BJ (cell line): ENCODE measurements at regions not wholly inside any gene's neighbourhood (a gene's known extent, or its start where the extent isn't known, plus 50 kb on each side); places are given as distances from the start of the nearest gene placed in this dataset.

Experiments
- CTCF ChIA-PET: fragments of 350-600 bp; formaldehyde crosslinking; extraction: SDS; loops from one replicate; lab custom pipeline; 2021; ENCODE audit warnings: antibody characterized with exemption, inconsistent platforms; lab: Yijun Ruan, JAX
- POLR2A ChIA-PET: fragments of 300-600 bp; sonication (Branson Sonifier 250); formaldehyde crosslinking; extraction: SDS; loops from one replicate; lab custom pipeline; 2021; ENCODE audit warnings: antibody characterized with exemption; lab: Charles Lee
- DNase-seq: peaks from one replicate; pipeline ENCODE4 v3.0.0-alpha.2; 2011; ENCODE audit warnings: low read depth
- H3K27me3 ChIP-seq: 2 replicates; pipeline ENCODE4 v1.6.0; 2011; ENCODE audit warnings: low read length; ENCODE audit not compliant: control insufficient read depth, insufficient read depth
- H3K36me3 ChIP-seq: 2 replicates; pipeline ENCODE4 v1.5.1; 2011; ENCODE audit warnings: low read length; ENCODE audit not compliant: control insufficient read depth, insufficient read depth
- H3K4me3 ChIP-seq: 2 replicates; pipeline ENCODE4 v1.5.1; 2011; ENCODE audit warnings: low read depth, mild to moderate bottlenecking, control low read depth, low read length
- TF ChIP-seq, protein P1 (sequence below): IDR thresholded peaks from 2 replicates; pipeline ENCODE4 v1.5.1; 2011; ENCODE audit warnings: low read depth, mild to moderate bottlenecking, control low read depth, inconsistent platforms, low read length, moderate library complexity; ENCODE audit not compliant: insufficient read depth

DNA sequence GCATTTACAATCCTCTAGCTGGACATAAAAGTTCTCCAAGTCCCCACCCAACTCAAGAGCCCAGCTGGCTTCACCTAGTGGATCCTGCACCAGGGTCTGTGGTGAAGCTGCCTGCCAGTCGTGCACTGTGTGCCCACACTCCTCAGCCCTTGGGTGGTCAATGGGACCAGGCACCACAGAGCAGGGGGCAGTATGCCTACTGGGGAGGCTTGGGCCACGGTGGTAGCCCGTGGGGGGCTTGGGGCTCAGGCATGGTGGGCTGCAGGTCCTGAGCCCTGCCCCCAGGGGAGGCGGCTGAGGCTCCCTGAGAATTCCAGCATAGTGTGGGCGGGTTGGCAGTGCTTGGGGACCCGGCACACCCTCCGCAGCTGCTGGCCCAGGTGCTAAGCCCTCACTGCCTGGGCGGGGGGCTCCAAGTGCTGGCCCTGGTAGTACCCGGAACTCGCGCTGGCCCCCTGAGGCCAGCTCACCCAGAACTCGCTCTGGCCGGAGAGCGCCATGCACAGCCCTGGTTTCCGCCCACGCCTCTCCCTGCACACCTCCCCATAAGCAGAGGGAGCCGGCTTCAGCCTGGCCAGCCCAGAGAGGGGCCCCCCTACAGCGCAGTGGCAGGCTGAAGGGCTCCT lies 1473.4 kb downstream of the SUCLG1 start:
- Histone ChIP-seq H3K36me3 (no peaks in the 10 kb centered on the region), H3K4me3 (no peak overlapping the region), H3K27me3 (no peaks in the 10 kb centered on the region)
- no peak for DNase-seq
- POLR2A ChIA-PET = no interaction called here
- CTCF ChIA-PET = no interaction called here
- TF ChIP-seq, protein P1, sequence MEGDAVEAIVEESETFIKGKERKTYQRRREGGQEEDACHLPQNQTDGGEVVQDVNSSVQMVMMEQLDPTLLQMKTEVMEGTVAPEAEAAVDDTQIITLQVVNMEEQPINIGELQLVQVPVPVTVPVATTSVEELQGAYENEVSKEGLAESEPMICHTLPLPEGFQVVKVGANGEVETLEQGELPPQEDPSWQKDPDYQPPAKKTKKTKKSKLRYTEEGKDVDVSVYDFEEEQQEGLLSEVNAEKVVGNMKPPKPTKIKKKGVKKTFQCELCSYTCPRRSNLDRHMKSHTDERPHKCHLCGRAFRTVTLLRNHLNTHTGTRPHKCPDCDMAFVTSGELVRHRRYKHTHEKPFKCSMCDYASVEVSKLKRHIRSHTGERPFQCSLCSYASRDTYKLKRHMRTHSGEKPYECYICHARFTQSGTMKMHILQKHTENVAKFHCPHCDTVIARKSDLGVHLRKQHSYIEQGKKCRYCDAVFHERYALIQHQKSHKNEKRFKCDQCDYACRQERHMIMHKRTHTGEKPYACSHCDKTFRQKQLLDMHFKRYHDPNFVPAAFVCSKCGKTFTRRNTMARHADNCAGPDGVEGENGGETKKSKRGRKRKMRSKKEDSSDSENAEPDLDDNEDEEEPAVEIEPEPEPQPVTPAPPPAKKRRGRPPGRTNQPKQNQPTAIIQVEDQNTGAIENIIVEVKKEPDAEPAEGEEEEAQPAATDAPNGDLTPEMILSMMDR = no peak

- Histone ChIP-seq H3K27me3 (no peaks in the 10 kb centered on the region), H3K4me3 (no peak overlapping the region), H3K36me3 (no peaks in the 10 kb centered on the region)
- CTCF ChIA-PET = no interaction called here
- no peak for DNase-seq
- TF ChIP-seq, protein P1 = no peak
- POLR2A ChIA-PET = no interaction called here
Observed at GRCh38 chr2:82968358-82968757, 1490.7 kb downstream of the SUCLG1 start.

DNA sequence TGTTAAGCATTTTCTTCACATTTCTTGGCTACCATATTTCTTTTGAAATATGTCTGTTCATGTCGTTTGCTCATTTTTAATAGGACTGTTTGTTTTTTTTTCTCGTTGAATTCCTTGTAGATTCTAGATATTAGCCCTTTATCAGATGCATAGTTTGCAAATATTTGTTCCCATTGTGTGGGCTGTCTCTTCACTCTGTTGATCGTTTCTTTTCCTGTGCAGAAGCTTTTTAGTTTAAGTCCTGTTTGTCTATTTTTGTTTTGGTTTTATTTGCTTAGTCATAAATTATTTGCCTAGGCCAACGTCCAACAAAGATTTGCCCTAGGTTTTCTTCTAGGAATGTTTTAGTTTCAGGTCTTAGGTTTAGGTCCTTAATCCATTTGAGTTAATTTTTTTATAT lies 1494.7 kb downstream of the SUCLG1 start:
- POLR2A ChIA-PET = no interaction called here
- no peak for DNase-seq

DNA sequence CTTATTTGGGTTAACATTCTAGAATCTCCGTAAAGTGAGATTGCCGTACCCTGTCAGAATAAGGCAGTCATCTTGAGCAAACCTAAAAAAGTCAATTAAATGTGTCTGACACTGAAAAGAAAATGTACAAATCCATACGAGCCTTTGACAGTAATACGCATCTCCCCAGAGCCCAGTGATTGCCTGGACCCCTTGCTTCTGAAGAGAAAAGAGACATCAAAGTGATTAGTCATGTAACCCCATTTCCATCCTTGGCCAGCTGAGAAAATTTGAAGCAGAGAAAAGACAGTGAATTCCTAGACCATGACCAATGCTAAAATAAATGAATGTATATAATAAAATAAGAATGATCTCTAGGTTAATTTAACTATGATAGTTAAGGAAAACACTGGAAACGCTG lies 1499.4 kb downstream of the SUCLG1 start:
- TF ChIP-seq, protein P1 = no peak
- DNase-seq = no peak
- Histone ChIP-seq H3K27me3 (no peaks in the 10 kb centered on the region), H3K36me3 (no peaks in the 10 kb centered on the region), H3K4me3 (no peak overlapping the region)
- ChIA-PET POLR2A (no interaction called here), CTCF (interaction anchor here (1.3 kb wide), 1 partner anchor 15 kb away, joined by 4 read pairs; no protein-coding TSS in a partner anchor)

More for the DNA sequence above, 1494.7 kb downstream of the SUCLG1 start:
- TF ChIP-seq, protein P1 = no peak
- no peaks in the 10 kb centered on the region for H3K36me3 ChIP-seq
- CTCF ChIA-PET = no interaction called here
- no peaks in the 10 kb centered on the region for H3K27me3 ChIP-seq
- H3K4me3 ChIP-seq = no peak overlapping the region

DNA sequence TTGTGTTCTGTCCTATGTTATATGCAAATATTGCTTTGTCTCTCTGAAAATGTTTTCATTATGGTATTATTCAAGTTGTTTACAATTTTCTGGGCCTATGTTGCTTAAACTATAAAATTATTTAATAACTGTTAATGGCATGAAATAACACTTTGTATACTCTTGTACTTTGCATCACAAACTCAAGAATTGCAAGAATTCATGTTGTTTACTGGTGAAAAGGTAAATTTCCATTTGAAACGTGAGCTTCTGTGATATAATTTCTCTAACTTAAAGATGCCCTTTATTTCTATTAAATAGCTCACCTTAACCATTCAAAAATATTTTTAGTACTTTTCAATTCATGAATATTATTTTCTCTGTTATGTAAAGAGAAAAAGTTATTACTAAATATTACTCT lies 1504.2 kb downstream of the SUCLG1 start:
- CTCF ChIA-PET = interaction anchor here (0.6 kb wide), 1 partner anchor 29 kb away, joined by 4 read pairs; no protein-coding TSS in a partner anchor

More for the DNA sequence above, 1504.2 kb downstream of the SUCLG1 start:
- TF ChIP-seq, protein P1 = no peak
- no peak for DNase-seq
- no peak overlapping the region for H3K4me3 ChIP-seq
- H3K36me3 ChIP-seq = no peaks in the 10 kb centered on the region
- H3K27me3 ChIP-seq = no peaks in the 10 kb centered on the region
- POLR2A ChIA-PET = no interaction called here
